ENCODE measurements at regions not wholly inside any gene's neighbourhood (a gene's known extent, or its start where the extent isn't known, plus 50 kb on each side); places are given as distances from the start of the nearest gene placed in this dataset.

DNA sequence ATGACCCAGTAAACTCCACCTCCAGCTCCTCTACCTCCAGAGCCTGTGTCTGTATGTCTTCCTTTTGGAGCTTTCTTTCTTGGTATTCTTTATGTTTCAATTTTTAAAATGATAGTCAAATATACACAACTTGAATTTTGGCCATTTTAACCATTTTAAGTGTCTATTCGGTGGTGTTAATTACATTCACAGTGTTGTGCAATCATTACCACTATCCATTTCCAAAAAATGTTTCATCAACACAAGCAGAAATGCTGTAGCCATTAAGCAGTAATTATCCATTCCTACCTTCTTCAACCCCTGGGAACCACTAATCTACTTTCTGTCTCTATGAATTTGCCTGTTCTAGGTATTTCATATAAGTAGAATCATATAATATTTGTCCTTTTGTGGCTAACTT lies 194.5 kb upstream of the TSC22D2 start:
- TF ChIP-seq CTCF (conservative IDR thresholded peaks at IDR 0.05; ENCODE audit: low read depth, low read length): no peak
- Histone ChIP-seq H3K4me1 (ENCODE audit: low read depth, poor library complexity, severe bottlenecking) (peaks cover 21% of the 10 kb centered on the region), H3K9ac (no peak overlapping the region), H4K20me1 (ENCODE audit: insufficient read depth) (no peaks in the 10 kb centered on the region), H3K27ac (no peak overlapping the region), H3K79me2 (ENCODE audit: insufficient read depth, low read depth) (no peaks in the 10 kb centered on the region), H3K4me2 (no peak overlapping the region), H3K4me3 (IDR thresholded peaks at IDR 0.05; ENCODE audit: insufficient read depth, low read depth, low read length) (no peak overlapping the region), H3K27me3 (ENCODE audit: insufficient read depth, low read depth) (no peaks in the 10 kb centered on the region), H3K36me3 (ENCODE audit: insufficient read depth) (no peaks in the 10 kb centered on the region), H2AFZ (ENCODE audit: low read depth) (no peak overlapping the region)

- Histone ChIP-seq H3K36me3 (ENCODE audit: insufficient read depth) (no peaks in the 10 kb centered on the region), H3K27ac (no peak overlapping the region), H4K20me1 (ENCODE audit: insufficient read depth) (no peaks in the 10 kb centered on the region), H2AFZ (ENCODE audit: low read depth) (no peak overlapping the region), H3K4me3 (IDR thresholded peaks at IDR 0.05; ENCODE audit: insufficient read depth, low read depth, low read length) (no peak overlapping the region), H3K9ac (no peak overlapping the region), H3K79me2 (ENCODE audit: insufficient read depth, low read depth) (no peaks in the 10 kb centered on the region), H3K27me3 (ENCODE audit: insufficient read depth, low read depth) (no peaks in the 10 kb centered on the region), H3K4me1 (ENCODE audit: low read depth, poor library complexity, severe bottlenecking) (peaks cover 5% of the 10 kb centered on the region), H3K4me2 (no peak overlapping the region)
- no peak for TF ChIP-seq CTCF (conservative IDR thresholded peaks at IDR 0.05; ENCODE audit: low read depth, low read length)
Measured at GRCh38 chr3:150210461-150211110, 197.5 kb upstream of the TSC22D2 start.

DNA sequence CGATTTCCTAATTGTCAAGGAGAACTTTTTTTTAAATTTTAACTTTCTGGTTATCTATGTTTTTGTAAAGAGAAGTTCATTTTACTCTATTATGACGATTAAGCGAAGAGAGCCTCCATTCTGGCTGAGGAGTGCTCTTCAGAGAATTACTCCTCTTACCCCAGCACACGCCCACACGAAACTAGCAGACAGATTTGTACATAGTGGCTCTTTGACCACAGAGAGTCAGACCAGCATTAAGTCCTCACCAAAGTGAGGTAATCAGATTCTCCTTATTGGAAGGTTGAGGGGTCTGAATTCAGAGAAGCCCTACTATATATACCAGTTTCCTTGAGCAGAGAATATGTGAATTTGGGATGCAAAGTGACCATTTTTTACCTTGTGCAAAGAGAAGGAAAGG lies 204.8 kb upstream of the TSC22D2 start:
- no peak overlapping the region for H3K27ac ChIP-seq
- H4K20me1 ChIP-seq (ENCODE audit: insufficient read depth): no peaks in the 10 kb centered on the region
- H3K36me3 ChIP-seq (ENCODE audit: insufficient read depth): no peaks in the 10 kb centered on the region
- H3K4me1 ChIP-seq (ENCODE audit: low read depth, poor library complexity, severe bottlenecking): no peaks in the 10 kb centered on the region
- no peak overlapping the region for H3K4me3 ChIP-seq (IDR thresholded peaks at IDR 0.05; ENCODE audit: insufficient read depth, low read depth, low read length)
- no peaks in the 10 kb centered on the region for H3K27me3 ChIP-seq (ENCODE audit: insufficient read depth, low read depth)
- TF ChIP-seq CTCF (conservative IDR thresholded peaks at IDR 0.05; ENCODE audit: low read depth, low read length): no peak
- H3K4me2 ChIP-seq: no peak overlapping the region
- no peaks in the 10 kb centered on the region for H3K79me2 ChIP-seq (ENCODE audit: insufficient read depth, low read depth)
- no peak overlapping the region for H3K9ac ChIP-seq
- no peak overlapping the region for H2AFZ ChIP-seq (ENCODE audit: low read depth)

DNA sequence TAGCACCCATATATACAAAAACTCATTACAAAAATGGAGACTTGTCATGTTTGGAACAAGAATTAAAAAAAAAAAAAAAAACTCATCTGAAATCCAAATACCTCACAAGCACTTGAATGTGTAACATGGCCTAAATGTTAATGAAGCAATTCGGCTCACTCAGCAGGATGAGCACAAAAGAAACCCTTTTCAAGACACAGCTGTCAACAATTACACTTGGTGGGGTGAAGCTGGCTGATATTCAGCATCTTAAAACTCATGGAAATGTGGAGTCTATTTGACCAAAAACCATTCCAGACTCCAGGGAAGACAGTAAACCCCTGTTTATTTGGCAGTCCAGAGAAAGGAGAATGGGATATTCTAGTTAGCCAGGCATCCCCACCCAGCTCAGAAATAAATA lies 205.4 kb upstream of the TSC22D2 start:
- H3K4me3 ChIP-seq (IDR thresholded peaks at IDR 0.05; ENCODE audit: insufficient read depth, low read depth, low read length): no peak overlapping the region
- H3K27ac ChIP-seq: no peak overlapping the region
- no peaks in the 10 kb centered on the region for H3K79me2 ChIP-seq (ENCODE audit: insufficient read depth, low read depth)
- no peak overlapping the region for H3K9ac ChIP-seq
- H3K4me1 ChIP-seq (ENCODE audit: low read depth, poor library complexity, severe bottlenecking): no peaks in the 10 kb centered on the region
- no peaks in the 10 kb centered on the region for H3K36me3 ChIP-seq (ENCODE audit: insufficient read depth)
- no peaks in the 10 kb centered on the region for H3K27me3 ChIP-seq (ENCODE audit: insufficient read depth, low read depth)
- H3K4me2 ChIP-seq: no peak overlapping the region
- H2AFZ ChIP-seq (ENCODE audit: low read depth): no peak overlapping the region
- TF ChIP-seq CTCF (conservative IDR thresholded peaks at IDR 0.05; ENCODE audit: low read depth, low read length): no peak
- H4K20me1 ChIP-seq (ENCODE audit: insufficient read depth): no peaks in the 10 kb centered on the region

All from KMS-11 (cell line).